Activated CD4-positive, alpha-beta T cell treated with anti-CD3 and anti-CD28 coated beads, Interleukin-2, amount 50 U/mL, for 48 hours (primary cell): ENCODE measurements at regions not wholly inside any gene's neighbourhood (a gene's known extent, or its start where the extent isn't known, plus 50 kb on each side); places are given as distances from the start of the nearest gene placed in this dataset.
"Not testable (repeated sequence)": the region's sequence is repeated elsewhere in the genome, so short reads cannot be mapped to it uniquely, and the experiment has no call there.

ENCODE experiments used
- DNase-seq, 2 experiments: peaks; one replicate each; pipeline ENCODE4 v3.0.0-alpha.2; 2020

- no peak for DNase-seq
These were observed 1316.8 kb downstream of the NCAM2 start for GRCh38 chr21:22314963-22315362.

- no peak for DNase-seq
These were observed 1321.2 kb downstream of the NCAM2 start for GRCh38 chr21:22319435-22319834.

GRCh38 chr21:22342889-22343288, 1344.7 kb downstream of the NCAM2 start:
- DNase-seq: no peak

GRCh38 chr21:22343303-22343702, 1345.1 kb downstream of the NCAM2 start:
- no peak for DNase-seq

GRCh38 chr21:22343721-22344120, 1345.5 kb downstream of the NCAM2 start:
- DNase-seq: no peak

- no peak for DNase-seq
These were observed 1347.4 kb downstream of the NCAM2 start for GRCh38 chr21:22345624-22346023.

GRCh38 chr21:22346576-22346975, 1348.4 kb downstream of the NCAM2 start:
- DNase-seq: no peak

- no peak for DNase-seq
These were observed 1352.9 kb downstream of the NCAM2 start for GRCh38 chr21:22351076-22351475.

GRCh38 chr21:22352088-22352487, 1353.9 kb downstream of the NCAM2 start:
- DNase-seq: no peak

- no peak for DNase-seq
These were observed 1357.7 kb downstream of the NCAM2 start for GRCh38 chr21:22355949-22356348.

- no peak for DNase-seq
These were observed 1358.5 kb downstream of the NCAM2 start for GRCh38 chr21:22356663-22357062.

- not testable (repeated sequence) for DNase-seq
These were observed 1361.4 kb downstream of the NCAM2 start for GRCh38 chr21:22359599-22359998.

GRCh38 chr21:22363504-22363903, 1365.3 kb downstream of the NCAM2 start:
- DNase-seq: no peak

- DNase-seq: no peak
These were observed 1366.0 kb downstream of the NCAM2 start for GRCh38 chr21:22364163-22364562.

GRCh38 chr21:22374218-22374969, 1376.2 kb downstream of the NCAM2 start:
- DNase-seq: no peak

- DNase-seq: not testable (repeated sequence)
These were observed 1379.6 kb downstream of the NCAM2 start for GRCh38 chr21:22377795-22378194.

GRCh38 chr21:22393324-22393723, 1395.1 kb downstream of the NCAM2 start:
- no peak for DNase-seq

- no peak for DNase-seq
These were observed 1397.8 kb downstream of the NCAM2 start for GRCh38 chr21:22395965-22396364.

GRCh38 chr21:22399681-22400514, 1401.7 kb downstream of the NCAM2 start:
- no peak for DNase-seq

- no peak for DNase-seq
These were observed 1411.4 kb downstream of the NCAM2 start for GRCh38 chr21:22409571-22409970.

GRCh38 chr21:22416555-22416954, 1418.3 kb downstream of the NCAM2 start:
- DNase-seq: no peak

- DNase-seq: no peak
These were observed 1423.4 kb downstream of the NCAM2 start for GRCh38 chr21:22421416-22422180.

GRCh38 chr21:22438428-22439086, 1440.3 kb downstream of the NCAM2 start:
- no peak for DNase-seq
